ENCODE measurements at regions not wholly inside any gene's neighbourhood (a gene's known extent, or its start where the extent isn't known, plus 50 kb on each side); places are given as distances from the start of the nearest gene placed in this dataset.
"Not testable (repeated sequence)": the region's sequence is repeated elsewhere in the genome, so short reads cannot be mapped to it uniquely, and the experiment has no call there.

GRCh38 chr17:45554479-45554878 is 64.0 kb upstream of the PLEKHM1 start:
- not testable (repeated sequence) for DNase-seq (ENCODE audit: low spot score)

GRCh38 chr17:45558821-45559220 is 68.3 kb upstream of the PLEKHM1 start:
- DNase-seq (ENCODE audit: low spot score), result not testable (repeated sequence)

GRCh38 chr17:45562868-45563267 is 72.3 kb upstream of the PLEKHM1 start:
- not testable (repeated sequence) for DNase-seq (ENCODE audit: low spot score)

- DNase-seq (ENCODE audit: low spot score), result not testable (repeated sequence)
These were observed 72.8 kb upstream of the PLEKHM1 start for GRCh38 chr17:45563283-45563682.

GRCh38 chr17:45568275-45568674 is 77.8 kb upstream of the PLEKHM1 start:
- not testable (repeated sequence) for DNase-seq (ENCODE audit: low spot score)

- not testable (repeated sequence) for DNase-seq (ENCODE audit: low spot score)
These were observed 82.8 kb upstream of the PLEKHM1 start for GRCh38 chr17:45573326-45573725.

- no peak for DNase-seq (ENCODE audit: low spot score)
These were observed 83.6 kb upstream of the PLEKHM1 start for GRCh38 chr17:45573924-45574770.

GRCh38 chr17:45575126-45575885 is 84.8 kb upstream of the PLEKHM1 start:
- no peak for DNase-seq (ENCODE audit: low spot score)

GRCh38 chr17:45576527-45577307 is 86.2 kb upstream of the PLEKHM1 start:
- not testable (repeated sequence) for DNase-seq (ENCODE audit: low spot score)

GRCh38 chr17:45577571-45578279 is 87.2 kb upstream of the PLEKHM1 start:
- DNase-seq (ENCODE audit: low spot score), result no peak

GRCh38 chr17:45578516-45579455 is 88.3 kb upstream of the PLEKHM1 start:
- no peak for DNase-seq (ENCODE audit: low spot score)

- no peak for DNase-seq (ENCODE audit: low spot score)
These were observed 89.3 kb upstream of the PLEKHM1 start for GRCh38 chr17:45579529-45580495.

- no peak for DNase-seq (ENCODE audit: low spot score)
These were observed 90.4 kb upstream of the PLEKHM1 start for GRCh38 chr17:45580924-45581323.

GRCh38 chr17:45581860-45582259 is 91.3 kb upstream of the PLEKHM1 start:
- DNase-seq (ENCODE audit: low spot score), result no peak

GRCh38 chr17:45584092-45585036 is 93.8 kb upstream of the PLEKHM1 start:
- peak; percentile 69 for DNase-seq (ENCODE audit: low spot score)

GRCh38 chr17:45585037-45585733 is 94.7 kb upstream of the PLEKHM1 start:
- DNase-seq (ENCODE audit: low spot score), result peak; percentile 76

Data from kidney capillary endothelial cell (primary cell).